Calu3 (cell line): ENCODE measurements at regions not wholly inside any gene's neighbourhood (a gene's known extent, or its start where the extent isn't known, plus 50 kb on each side); places are given as distances from the start of the nearest gene placed in this dataset.

Experiments used
- BruUV-seq: library from RNA; stranded (reverse); fragments of 400-500 nt; replicated peaks from 2 replicates; lab custom pipeline; 2021; lab: Mats Ljungman, UMichigan
- CTCF ChIA-PET: fragments of 300-600 bp; sonication (Branson Sonifier 250); formaldehyde crosslinking; loops from one replicate; lab custom pipeline; 2022; ENCODE audit warnings: antibody characterized with exemption; lab: Charles Lee
- DNase-seq: peaks from one replicate; pipeline ENCODE4 v3.0.0; 2022
- H3K27ac Mint-ChIP-seq: one replicate; pipeline ENCODE4 v1.8.0; 2022; ENCODE audit warnings: mixed read lengths; ENCODE audit not compliant: unreplicated experiment
- H3K27me3 Mint-ChIP-seq: one replicate; pipeline ENCODE4 v1.8.0; 2022; ENCODE audit warnings: mixed read lengths; ENCODE audit not compliant: unreplicated experiment
- H3K36me3 Mint-ChIP-seq: one replicate; pipeline ENCODE4 v1.8.0; 2022; ENCODE audit warnings: mild to moderate bottlenecking, moderate library complexity, mixed read lengths; ENCODE audit not compliant: insufficient read depth, unreplicated experiment
- H3K4me1 Mint-ChIP-seq: one replicate; pipeline ENCODE4 v1.8.0; 2022; ENCODE audit warnings: mild to moderate bottlenecking, low read depth, mixed read lengths; ENCODE audit not compliant: unreplicated experiment
- H3K4me3 Mint-ChIP-seq: one replicate; pipeline ENCODE4 v1.8.0; 2022; ENCODE audit warnings: mild to moderate bottlenecking, low read depth, moderate library complexity, mixed read lengths; ENCODE audit not compliant: unreplicated experiment
- H3K9me3 Mint-ChIP-seq: one replicate; pipeline ENCODE4 v1.8.0; 2022; ENCODE audit warnings: low read depth, mixed read lengths; ENCODE audit not compliant: unreplicated experiment
- intact Hi-C: fragments of 100-400 bp; cut with micrococcal nuclease; formaldehyde crosslinking; loops from one replicate; pipeline ENCODE4 v1.10.0; 2022; ENCODE audit not compliant: unreplicated experiment
- TF ChIP-seq, protein P1 (sequence below): fragments of 200-600 bp; IDR thresholded peaks from one replicate; pipeline ENCODE4 v1.8.0; 2022; ENCODE audit warnings: antibody characterized with exemption; ENCODE audit not compliant: unreplicated experiment

DNA sequence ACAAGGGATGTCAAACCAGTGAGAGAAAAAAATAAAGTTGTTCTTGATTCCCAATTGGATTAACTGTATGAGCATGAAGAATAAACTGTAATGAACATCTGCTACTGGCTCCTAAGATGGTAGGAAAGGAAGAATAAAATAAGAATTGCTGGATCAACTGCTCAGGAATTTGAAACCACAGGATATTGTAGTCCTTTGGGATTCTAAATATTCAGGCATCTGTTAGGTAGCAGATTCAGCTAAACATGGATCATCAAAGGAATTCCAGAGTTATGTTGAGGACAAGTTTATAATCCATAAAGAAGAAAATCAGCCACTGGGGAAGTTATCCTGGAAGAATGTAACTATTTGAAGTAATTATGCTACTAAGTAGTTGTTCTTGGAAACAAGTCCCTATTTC lies 65.8 kb downstream of the ISL1 start:
- TF ChIP-seq, protein P1, sequence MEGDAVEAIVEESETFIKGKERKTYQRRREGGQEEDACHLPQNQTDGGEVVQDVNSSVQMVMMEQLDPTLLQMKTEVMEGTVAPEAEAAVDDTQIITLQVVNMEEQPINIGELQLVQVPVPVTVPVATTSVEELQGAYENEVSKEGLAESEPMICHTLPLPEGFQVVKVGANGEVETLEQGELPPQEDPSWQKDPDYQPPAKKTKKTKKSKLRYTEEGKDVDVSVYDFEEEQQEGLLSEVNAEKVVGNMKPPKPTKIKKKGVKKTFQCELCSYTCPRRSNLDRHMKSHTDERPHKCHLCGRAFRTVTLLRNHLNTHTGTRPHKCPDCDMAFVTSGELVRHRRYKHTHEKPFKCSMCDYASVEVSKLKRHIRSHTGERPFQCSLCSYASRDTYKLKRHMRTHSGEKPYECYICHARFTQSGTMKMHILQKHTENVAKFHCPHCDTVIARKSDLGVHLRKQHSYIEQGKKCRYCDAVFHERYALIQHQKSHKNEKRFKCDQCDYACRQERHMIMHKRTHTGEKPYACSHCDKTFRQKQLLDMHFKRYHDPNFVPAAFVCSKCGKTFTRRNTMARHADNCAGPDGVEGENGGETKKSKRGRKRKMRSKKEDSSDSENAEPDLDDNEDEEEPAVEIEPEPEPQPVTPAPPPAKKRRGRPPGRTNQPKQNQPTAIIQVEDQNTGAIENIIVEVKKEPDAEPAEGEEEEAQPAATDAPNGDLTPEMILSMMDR = no peak
- Mint-ChIP-seq H3K27me3 (no peaks in the 10 kb centered on the region), H3K27ac (no peak overlapping the region), H3K36me3 (no peaks in the 10 kb centered on the region), H3K4me1 (no peaks in the 10 kb centered on the region), H3K9me3 (no peaks in the 10 kb centered on the region), H3K4me3 (no peak overlapping the region)
- no TSS peak for BruUV-seq
- intact Hi-C loops = no loop called here
- DNase-seq = no peak
- CTCF ChIA-PET = no interaction called here

DNA sequence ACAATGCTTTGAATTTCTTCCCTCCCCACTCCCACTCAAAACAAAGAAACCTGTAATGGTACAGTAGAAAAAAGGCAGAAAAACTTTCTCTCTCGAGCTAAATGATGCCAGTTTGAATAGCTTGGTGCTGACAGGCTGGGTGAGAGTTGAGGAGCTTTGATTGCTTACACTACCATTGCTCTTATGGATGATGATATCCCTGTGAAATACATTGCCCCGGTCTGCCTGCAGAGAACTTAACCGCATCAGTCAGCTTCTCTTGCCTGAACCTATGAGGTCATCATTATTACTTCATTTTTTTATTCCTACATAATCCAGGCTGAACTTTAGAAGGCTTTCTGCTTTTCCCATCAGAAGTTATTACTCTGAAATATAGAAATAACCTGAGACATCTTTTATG lies 69.3 kb downstream of the ISL1 start:
- CTCF ChIA-PET = no interaction called here
- H3K27me3 Mint-ChIP-seq = no peaks in the 10 kb centered on the region
- no peak for DNase-seq
- H3K9me3 Mint-ChIP-seq = no peaks in the 10 kb centered on the region
- intact Hi-C loops = no loop called here
- TF ChIP-seq, protein P1 = no peak
- no peaks in the 10 kb centered on the region for H3K4me1 Mint-ChIP-seq
- H3K27ac Mint-ChIP-seq = no peak overlapping the region
- no peaks in the 10 kb centered on the region for H3K36me3 Mint-ChIP-seq
- H3K4me3 Mint-ChIP-seq = no peak overlapping the region
- no TSS peak for BruUV-seq

DNA sequence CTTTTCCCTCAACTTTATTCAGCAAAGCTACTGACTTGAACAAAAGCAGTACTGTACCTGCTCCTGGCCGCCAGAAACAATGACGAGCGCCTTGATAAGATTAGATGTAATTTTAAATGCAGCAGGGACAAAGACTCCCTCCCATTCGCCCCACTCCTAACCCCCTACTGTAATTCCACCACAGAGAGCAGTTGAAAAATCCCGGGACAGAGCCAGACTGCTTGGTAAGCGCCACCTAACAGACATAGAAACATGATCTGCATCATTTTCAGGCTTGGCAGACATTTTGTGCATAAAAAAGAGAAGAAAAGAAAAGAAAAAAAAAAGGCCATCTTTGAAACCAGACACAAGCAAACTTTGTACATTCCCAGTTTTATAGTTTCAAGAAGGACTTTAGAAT lies 81.9 kb downstream of the ISL1 start:
- intact Hi-C loops = loop anchor here (2.0 to 10.0 kb wide), 5 partner anchors 33 to 500 kb away; no protein-coding TSS in a partner anchor
- H3K36me3 Mint-ChIP-seq = peaks cover 4% of the 10 kb centered on the region
- H3K4me1 Mint-ChIP-seq = peaks cover 33% of the 10 kb centered on the region
- BruUV-seq = no TSS peak
- no peaks in the 10 kb centered on the region for H3K27me3 Mint-ChIP-seq
- TF ChIP-seq, protein P1 = no peak
- H3K9me3 Mint-ChIP-seq = no peaks in the 10 kb centered on the region
- H3K4me3 Mint-ChIP-seq = peak overlapping the region; percentile 65
- DNase-seq = peak; percentile 56
- CTCF ChIA-PET = interaction anchor here (1.0 kb wide), 1 partner anchor 10 kb away, joined by 3 read pairs; no protein-coding TSS in a partner anchor
- H3K27ac Mint-ChIP-seq = peak overlapping the region; percentile 95

DNA sequence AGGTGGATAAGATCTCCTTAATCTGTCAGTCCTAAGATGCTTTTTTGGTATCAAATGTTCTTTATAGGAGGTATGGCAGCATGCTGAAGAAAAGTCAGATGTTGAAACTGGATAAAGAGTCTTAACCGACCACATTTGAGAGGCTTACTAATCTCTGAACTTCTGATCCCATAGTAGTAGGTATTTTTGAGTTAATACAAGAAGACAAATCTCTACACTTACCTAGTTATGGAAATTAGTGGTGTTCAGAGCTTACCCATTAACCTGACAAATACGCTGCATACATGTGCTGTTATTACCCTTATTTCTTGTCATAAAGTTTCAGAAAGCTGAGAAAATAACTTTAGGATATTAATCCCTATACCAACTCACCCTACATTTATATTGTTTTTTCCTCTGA lies 83.0 kb downstream of the ISL1 start:
- H3K4me3 Mint-ChIP-seq = no peak overlapping the region
- TF ChIP-seq, protein P1 = no peak
- peaks cover 4% of the 10 kb centered on the region for H3K36me3 Mint-ChIP-seq
- intact Hi-C loops = loop anchor here (5.0 to 10.0 kb wide), 4 partner anchors 34 to 499 kb away; no protein-coding TSS in a partner anchor
- no peaks in the 10 kb centered on the region for H3K27me3 Mint-ChIP-seq
- CTCF ChIA-PET = no interaction called here
- peak overlapping the region; percentile 95 for H3K27ac Mint-ChIP-seq
- peaks cover 33% of the 10 kb centered on the region for H3K4me1 Mint-ChIP-seq
- no peak for DNase-seq
- H3K9me3 Mint-ChIP-seq = no peaks in the 10 kb centered on the region
- BruUV-seq = no TSS peak
